ENCODE measurements at regions not wholly inside any gene's neighbourhood (a gene's known extent, or its start where the extent isn't known, plus 50 kb on each side); places are given as distances from the start of the nearest gene placed in this dataset.

DNA sequence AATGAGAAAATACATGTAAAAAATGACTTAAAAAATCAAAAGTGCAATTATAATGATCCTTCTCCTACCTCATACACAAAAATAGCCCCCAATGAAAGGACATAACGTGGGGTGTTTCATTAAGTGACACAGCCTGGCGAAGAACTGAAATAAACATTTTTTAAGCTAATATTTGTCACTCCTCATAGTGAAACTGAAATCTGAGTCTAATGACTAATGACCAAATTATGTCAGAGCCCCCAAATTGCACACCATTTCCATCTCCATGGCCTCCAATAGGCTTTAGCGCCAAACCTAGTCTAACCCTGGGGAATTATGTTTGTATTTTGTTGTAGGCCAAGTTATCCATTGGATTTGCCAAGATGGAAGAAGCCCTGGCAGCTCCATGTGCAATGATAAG lies 119.1 kb downstream of the WT1 start:
- DNase-seq: no peak
- TF ChIP-seq, protein P1, sequence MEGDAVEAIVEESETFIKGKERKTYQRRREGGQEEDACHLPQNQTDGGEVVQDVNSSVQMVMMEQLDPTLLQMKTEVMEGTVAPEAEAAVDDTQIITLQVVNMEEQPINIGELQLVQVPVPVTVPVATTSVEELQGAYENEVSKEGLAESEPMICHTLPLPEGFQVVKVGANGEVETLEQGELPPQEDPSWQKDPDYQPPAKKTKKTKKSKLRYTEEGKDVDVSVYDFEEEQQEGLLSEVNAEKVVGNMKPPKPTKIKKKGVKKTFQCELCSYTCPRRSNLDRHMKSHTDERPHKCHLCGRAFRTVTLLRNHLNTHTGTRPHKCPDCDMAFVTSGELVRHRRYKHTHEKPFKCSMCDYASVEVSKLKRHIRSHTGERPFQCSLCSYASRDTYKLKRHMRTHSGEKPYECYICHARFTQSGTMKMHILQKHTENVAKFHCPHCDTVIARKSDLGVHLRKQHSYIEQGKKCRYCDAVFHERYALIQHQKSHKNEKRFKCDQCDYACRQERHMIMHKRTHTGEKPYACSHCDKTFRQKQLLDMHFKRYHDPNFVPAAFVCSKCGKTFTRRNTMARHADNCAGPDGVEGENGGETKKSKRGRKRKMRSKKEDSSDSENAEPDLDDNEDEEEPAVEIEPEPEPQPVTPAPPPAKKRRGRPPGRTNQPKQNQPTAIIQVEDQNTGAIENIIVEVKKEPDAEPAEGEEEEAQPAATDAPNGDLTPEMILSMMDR (IDR thresholded peaks at IDR 0.05; ENCODE audit: unreplicated experiment): no peak
- no peak overlapping the region for H3K4me3 Mint-ChIP-seq (ENCODE audit: low read depth, unreplicated experiment)
- no peaks in the 10 kb centered on the region for H3K36me3 Mint-ChIP-seq (ENCODE audit: insufficient read depth, unreplicated experiment)
- intact Hi-C loops (cut with micrococcal nuclease; ENCODE audit: unreplicated experiment): no loop called here
- CTCF ChIA-PET: no interaction called here
- H3K27me3 Mint-ChIP-seq (ENCODE audit: unreplicated experiment): peaks cover 52% of the 10 kb centered on the region
- no peaks in the 10 kb centered on the region for H3K9me3 Mint-ChIP-seq (ENCODE audit: low read depth, unreplicated experiment)
- H3K4me1 Mint-ChIP-seq (ENCODE audit: low read depth, unreplicated experiment): peaks cover 14% of the 10 kb centered on the region
- no TSS peak for BruUV-seq (replicated peaks)
- H3K27ac Mint-ChIP-seq (ENCODE audit: unreplicated experiment): no peak overlapping the region

DNA sequence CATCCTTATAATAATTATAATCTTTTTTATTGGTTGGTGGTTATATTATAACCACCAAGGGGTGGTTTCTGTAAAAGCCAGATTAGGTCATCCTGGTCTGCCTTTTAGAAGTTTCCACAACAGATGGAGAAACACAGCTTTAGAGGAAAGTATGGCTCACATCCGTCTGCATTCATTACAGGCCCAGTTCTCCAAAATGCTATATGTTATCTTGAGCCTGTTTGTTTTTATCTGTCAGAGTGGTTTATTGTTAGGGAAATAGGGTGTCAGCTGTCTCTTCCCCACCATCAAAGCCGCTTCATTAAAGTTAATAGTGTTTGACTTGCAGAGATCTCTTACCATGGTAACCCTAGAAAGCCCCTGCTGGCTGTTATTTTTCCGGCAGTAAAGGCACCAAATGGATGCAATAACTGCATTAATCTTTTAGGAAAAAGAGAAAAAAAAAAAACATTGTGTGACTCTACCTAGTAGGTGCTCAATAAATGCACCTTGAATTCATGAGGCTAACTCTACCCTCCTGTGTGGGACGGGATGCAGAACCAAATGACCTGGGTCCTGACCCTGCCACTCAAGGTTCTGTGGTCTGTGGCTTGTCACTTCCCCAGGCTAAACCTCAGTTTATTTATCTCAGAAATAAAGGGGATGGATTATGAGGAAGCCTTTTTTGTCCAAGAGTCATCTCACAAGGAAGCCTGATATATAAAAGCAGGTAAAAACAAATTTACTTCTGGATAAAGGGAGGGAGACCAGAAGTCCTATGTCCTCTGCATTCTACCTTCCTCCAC lies 118.3 kb downstream of the WT1 start:
- H3K36me3 Mint-ChIP-seq (ENCODE audit: insufficient read depth, unreplicated experiment): no peaks in the 10 kb centered on the region
- H3K27me3 Mint-ChIP-seq (ENCODE audit: unreplicated experiment): peaks cover 49% of the 10 kb centered on the region
- CTCF ChIA-PET: no interaction called here
- no peaks in the 10 kb centered on the region for H3K9me3 Mint-ChIP-seq (ENCODE audit: low read depth, unreplicated experiment)
- peaks cover 11% of the 10 kb centered on the region for H3K4me1 Mint-ChIP-seq (ENCODE audit: low read depth, unreplicated experiment)
- TF ChIP-seq, protein P1 (IDR thresholded peaks at IDR 0.05; ENCODE audit: unreplicated experiment): no peak
- DNase-seq: no peak
- no peak overlapping the region for H3K4me3 Mint-ChIP-seq (ENCODE audit: low read depth, unreplicated experiment)
- BruUV-seq (replicated peaks): no TSS peak
- intact Hi-C loops (cut with micrococcal nuclease; ENCODE audit: unreplicated experiment): no loop called here
- H3K27ac Mint-ChIP-seq (ENCODE audit: unreplicated experiment): no peak overlapping the region

DNA sequence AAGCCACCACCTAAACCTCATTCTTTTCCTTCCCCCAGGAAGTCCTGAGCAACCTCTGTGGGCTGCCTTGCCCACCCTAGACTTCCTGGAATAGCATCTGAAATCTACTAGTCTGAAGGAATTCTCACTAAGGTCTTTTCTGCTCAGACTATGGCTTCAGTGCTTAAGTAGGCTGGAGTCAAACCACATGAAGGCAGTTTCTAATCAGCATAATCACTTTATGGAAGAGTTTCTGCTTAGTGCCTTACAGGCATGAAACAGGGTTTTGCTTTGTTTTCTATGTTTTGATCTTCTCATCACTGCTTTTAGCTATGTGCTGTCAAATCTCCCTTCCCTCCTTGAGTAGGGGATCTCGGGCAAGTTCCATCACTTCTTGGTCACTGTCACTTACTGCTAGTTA lies 117.7 kb downstream of the WT1 start:
- peaks cover 5% of the 10 kb centered on the region for H3K4me1 Mint-ChIP-seq (ENCODE audit: low read depth, unreplicated experiment)
- no TSS peak for BruUV-seq (replicated peaks)
- intact Hi-C loops (cut with micrococcal nuclease; ENCODE audit: unreplicated experiment): no loop called here
- CTCF ChIA-PET: no interaction called here
- H3K9me3 Mint-ChIP-seq (ENCODE audit: low read depth, unreplicated experiment): no peaks in the 10 kb centered on the region
- H3K27ac Mint-ChIP-seq (ENCODE audit: unreplicated experiment): no peak overlapping the region
- TF ChIP-seq, protein P1 (IDR thresholded peaks at IDR 0.05; ENCODE audit: unreplicated experiment): no peak
- no peak for DNase-seq
- H3K27me3 Mint-ChIP-seq (ENCODE audit: unreplicated experiment): peaks cover 43% of the 10 kb centered on the region
- no peaks in the 10 kb centered on the region for H3K36me3 Mint-ChIP-seq (ENCODE audit: insufficient read depth, unreplicated experiment)
- no peak overlapping the region for H3K4me3 Mint-ChIP-seq (ENCODE audit: low read depth, unreplicated experiment)

DNA sequence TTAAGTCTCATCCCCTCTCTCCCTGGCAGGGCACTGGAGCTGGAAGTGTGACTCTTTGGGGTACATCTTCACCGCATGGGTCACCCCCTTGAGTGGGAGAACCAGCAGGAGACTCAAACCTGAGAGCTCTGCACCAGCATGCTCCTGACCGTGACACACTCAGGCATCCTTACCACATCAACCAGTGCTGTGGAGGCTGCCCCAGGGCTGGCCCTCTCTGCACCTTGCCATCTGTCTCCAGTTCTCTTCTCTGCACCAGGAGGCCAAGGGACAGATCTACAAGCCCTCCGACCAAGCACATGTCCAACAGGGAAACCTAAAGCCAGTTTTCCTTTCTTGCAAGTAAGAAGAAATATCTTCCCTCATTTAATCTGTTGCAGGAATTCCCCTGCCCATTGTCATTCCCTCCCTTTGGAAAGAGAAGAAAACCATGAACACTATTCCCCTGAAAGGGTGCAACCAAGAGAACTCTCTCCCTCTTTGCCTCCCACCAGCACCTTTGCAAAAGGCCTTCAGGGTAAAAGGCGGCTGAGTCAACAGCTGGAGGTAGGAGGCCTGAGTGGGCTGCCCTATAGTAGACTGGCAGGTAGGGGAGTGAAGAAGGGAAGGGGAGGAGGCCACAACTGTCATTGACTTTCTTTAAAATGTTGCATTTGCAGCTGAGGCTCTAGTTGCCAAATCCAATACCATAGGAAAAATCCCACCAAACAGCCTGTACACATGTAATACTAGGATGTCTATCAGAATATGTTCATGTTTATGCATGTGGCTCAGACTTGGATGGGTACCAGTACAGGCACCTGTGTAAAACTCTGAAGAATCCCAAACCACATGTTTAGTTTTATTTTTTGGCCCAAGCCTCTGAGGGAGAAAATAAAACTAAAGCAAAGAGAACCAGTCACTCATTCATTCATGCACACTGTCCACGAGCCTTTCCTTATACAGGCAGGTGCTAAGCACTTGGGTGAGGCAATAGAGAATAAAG lies 117.0 kb downstream of the WT1 start:
- Mint-ChIP-seq H3K9me3 (ENCODE audit: low read depth, unreplicated experiment) (no peaks in the 10 kb centered on the region), H3K4me3 (ENCODE audit: low read depth, unreplicated experiment) (no peak overlapping the region), H3K4me1 (ENCODE audit: low read depth, unreplicated experiment) (no peaks in the 10 kb centered on the region), H3K27ac (ENCODE audit: unreplicated experiment) (no peak overlapping the region), H3K36me3 (ENCODE audit: insufficient read depth, unreplicated experiment) (no peaks in the 10 kb centered on the region), H3K27me3 (ENCODE audit: unreplicated experiment) (peaks cover 42% of the 10 kb centered on the region)
- TF ChIP-seq, protein P1 (IDR thresholded peaks at IDR 0.05; ENCODE audit: unreplicated experiment): no peak
- DNase-seq: no peak
- CTCF ChIA-PET: interaction anchor here (0.5 kb wide), 1 partner anchor 1816 kb away, joined by 3 read pairs; no protein-coding TSS in a partner anchor
- intact Hi-C loops (cut with micrococcal nuclease; ENCODE audit: unreplicated experiment): no loop called here
- BruUV-seq (replicated peaks): no TSS peak
